CD4-positive, alpha-beta T cell treated with Interferon alpha-2 for 1 hour (primary cell): ENCODE measurements at regions not wholly inside any gene's neighbourhood (a gene's known extent, or its start where the extent isn't known, plus 50 kb on each side); places are given as distances from the start of the nearest gene placed in this dataset.
"Not testable (repeated sequence)": the region's sequence is repeated elsewhere in the genome, so short reads cannot be mapped to it uniquely, and the experiment has no call there.

Experiments used
- DNase-seq, 2 donors: peaks; one replicate each; pipeline ENCODE4 v3.0.0-alpha.2; 2020 to 2022

DNA sequence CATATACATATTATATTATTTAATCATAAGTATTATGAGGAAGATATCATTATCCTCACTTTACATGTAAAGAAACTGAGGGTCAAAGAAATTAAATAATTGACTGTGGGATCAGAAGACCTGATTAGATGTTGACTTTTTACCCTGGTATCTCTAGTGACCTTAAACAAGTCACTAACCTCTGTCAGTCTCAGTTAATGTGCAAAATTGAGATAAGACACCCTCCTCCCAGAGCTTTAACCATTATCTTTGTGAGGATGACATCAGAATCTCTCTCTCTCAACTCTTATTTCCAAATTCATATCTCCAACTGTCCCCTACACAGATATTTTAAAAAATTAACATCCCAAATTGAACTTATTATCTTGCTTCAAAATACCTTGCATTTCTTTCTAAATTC lies 177.8 kb downstream of the KLHL28 start:
- no peak for DNase-seq

DNA sequence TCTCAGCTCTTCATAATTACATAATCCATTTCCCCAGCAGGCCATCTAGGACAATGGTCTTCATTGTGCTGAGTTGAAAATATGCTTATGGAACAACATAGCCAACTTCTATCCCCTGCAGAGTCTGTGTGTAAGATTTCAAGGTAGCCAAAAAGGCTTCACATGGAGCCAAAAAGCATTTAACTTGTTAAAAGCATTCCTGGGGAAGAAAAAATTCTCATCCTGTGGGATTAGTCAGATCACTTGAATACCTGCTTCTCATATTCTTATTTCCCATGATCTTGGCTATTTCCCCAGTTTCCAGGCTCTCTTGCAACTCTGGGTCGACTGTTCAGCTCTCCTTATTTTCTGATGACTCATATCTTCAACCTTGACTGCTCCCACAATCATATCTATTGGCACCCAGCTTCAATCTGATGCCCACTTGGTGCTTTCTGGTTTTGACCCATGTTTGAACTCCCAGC lies 178.9 kb downstream of the KLHL28 start:
- no peak for DNase-seq

DNA sequence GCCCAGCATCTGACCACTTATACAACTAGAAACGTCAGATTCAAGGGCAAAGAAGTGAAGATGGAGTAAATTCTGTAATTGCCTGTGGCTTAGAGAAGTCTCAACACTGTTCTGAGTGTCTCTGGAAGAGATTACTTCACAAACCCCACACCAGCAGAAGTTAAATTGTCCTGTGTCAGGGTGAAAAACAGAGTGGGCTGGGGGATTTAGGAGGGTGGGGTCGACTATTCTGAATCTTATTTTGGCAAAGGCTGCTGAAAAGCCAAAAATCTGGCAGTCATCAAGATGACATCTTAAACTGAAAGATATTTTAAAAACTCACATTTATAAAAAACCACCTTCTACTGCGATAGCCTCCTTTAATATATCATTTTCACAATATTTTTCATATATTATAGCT lies 180.8 kb downstream of the KLHL28 start:
- no peak for DNase-seq

DNA sequence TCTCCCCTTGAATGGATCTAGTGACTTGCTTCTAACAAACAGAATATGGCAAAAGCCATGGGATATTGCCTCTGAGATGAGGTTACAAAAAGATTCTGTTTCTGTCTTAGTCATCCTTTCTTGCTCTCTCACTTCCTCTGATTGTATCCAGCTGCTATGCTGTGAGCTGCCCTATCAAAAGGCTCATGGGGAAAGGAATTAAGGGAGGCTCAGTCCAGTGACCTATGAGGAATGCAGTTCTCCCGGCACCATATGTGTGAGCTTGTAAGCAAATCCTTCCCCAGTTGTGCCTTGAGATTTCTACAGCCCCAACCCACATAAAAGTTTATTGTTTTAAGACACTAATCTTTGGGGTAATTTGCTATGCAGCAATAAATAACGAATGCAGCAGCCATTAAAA lies 183.1 kb downstream of the KLHL28 start:
- DNase-seq, result no peak

DNA sequence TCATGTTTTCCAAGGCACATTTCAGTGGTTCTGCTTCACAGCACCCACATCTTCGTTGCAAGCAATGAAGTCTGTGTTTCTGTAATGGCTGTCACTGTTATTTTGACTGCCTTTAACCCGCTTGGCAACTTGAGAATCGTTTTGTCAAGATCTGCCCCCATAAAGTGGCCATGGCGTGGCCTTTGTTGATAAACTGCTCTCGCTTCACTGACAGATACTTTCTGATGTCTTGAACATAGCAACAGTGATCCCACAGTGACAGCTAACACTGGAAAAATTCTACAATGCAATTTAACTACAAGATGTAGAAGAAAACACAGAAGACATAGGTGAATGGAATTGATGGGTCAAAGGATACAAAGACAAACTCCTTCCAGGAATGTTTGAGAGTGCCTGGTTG lies 184.2 kb downstream of the KLHL28 start:
- DNase-seq, result no peak

DNA sequence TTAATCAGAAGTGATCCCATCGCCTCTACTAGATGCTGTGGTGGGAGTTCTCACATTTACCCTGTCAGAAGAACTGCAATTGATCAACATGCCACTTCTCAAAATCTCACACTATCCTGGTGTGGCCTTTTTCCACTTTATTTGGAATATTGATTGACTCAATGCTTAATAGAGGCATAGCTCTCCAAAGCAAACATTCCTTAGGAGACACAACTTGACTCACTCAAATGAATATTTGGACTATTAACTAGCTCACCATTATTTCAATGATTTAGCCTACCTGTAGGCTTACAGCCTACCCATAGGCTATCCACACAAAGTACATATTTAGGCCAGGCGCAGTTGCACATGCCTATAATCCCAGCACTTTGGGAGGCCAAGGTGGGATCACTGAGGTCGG lies 186.5 kb downstream of the KLHL28 start:
- no peak for DNase-seq

DNA sequence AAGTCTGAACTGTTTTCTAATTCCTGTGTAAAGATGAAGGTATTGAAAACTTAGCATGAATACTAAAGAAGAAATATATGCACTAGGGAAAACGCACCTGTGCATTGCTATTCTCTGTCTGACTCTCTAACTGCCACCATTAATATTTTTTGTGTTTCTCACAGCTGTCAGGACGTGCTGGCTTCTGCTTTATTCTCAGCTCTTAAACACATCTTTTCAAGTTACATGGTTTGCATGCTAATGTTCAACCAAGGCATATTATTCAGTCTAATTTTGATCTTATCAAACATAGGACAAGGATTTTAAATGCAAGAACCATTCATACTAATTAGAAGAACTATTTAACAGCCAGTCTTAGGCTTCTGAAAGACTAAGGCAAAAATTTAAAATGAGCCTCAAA lies 187.4 kb downstream of the KLHL28 start:
- DNase-seq, result no peak

DNA sequence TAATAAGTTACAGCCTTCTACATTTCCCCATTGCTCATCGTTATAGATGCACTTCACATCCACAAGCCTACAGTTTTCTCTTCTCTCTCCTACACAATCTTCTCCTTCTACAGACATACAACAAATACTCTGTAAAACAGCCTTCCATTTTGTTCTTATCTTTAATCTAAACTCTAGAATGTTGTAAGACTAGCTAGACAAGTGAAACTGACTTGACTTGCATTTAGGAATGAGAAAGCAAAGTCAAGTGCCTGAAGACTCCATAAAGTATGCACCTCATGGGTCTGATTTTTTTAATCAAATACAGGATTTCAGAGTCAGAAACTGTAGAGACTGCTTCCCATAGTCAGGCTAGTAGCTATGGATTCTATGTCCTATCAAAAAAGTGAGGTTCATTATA lies 190.3 kb downstream of the KLHL28 start:
- no peak for DNase-seq

DNA sequence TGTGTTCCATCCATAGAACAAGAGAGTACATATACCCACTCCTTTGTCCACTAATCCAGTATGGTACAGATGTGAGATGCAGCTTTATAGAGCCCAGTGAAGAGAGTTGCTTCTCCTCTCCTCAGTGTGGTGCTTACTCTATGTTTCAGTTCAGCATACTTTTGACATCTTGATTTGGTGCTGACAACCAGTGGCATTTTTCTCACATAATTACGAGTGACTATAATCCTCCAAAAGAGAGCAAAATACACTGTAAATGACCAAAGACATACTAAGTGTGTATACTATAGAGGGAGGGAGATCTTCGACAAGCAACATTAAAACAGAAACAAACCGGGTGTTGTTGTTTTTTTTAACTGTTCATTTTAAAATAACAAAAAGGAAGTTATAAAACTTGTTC lies 191.5 kb downstream of the KLHL28 start:
- no peak for DNase-seq

DNA sequence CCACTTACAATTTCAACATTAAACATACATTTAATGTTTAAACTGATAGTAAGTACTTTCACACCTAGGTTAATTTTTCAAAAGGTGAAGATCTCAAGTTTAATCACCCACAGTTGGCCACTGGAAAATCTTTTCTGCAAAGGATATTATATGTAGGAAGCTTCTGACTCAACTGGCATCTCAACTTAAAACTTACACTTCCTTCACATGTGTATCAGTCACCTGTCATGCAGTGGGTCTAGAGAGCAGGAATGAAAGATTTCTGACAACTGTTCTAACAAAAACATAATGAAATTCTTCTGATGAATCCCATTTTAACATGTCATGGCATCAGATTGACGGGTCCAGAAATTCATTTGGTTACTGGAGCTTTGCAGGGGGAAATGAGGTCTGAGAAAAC lies 192.8 kb downstream of the KLHL28 start:
- DNase-seq, result no peak

DNA sequence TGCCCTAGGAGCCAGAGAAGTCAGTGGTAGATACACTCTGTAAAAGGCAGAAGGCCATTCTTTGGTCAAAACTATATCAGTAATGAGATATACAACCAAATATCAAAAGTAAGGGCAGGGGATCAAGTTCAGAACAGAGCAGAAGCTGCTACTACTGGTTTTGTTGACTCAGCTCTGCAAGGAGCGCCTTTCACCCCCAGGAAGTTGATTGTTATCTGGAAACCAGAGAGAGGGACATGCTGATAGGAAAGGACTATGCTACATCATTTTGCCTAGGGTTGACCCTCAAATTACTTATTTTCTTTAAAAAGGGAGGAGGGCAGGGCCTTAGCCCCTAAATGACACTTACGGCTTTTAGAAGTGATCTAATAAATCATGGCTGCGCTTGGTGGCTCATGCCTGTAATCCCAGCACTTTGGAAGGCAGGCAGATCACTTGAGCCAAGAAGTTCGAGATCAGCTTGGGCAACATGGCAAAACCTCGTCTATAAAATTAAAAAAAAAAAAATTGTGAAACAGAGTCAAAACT lies 194.0 kb downstream of the KLHL28 start:
- DNase-seq, result no peak

DNA sequence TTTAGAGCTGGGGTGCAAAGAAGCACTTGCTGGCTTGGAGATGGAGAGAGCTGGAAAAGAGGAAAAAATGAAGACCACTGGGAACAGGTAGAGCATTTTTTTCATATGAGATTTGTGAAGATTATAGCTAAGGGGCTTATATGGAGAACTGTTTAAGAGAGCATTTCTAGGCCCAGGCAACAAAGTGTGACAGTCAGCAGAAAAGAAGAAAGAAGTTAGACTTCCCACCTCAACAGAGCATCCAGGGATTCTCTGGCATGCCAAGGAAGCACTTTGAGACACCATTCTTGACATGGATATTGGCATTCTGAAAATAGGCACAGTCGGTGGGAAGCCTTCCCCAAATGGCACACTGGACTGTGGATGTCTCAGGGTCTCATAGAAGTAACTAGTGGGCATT lies 195.5 kb downstream of the KLHL28 start:
- no peak for DNase-seq

DNA sequence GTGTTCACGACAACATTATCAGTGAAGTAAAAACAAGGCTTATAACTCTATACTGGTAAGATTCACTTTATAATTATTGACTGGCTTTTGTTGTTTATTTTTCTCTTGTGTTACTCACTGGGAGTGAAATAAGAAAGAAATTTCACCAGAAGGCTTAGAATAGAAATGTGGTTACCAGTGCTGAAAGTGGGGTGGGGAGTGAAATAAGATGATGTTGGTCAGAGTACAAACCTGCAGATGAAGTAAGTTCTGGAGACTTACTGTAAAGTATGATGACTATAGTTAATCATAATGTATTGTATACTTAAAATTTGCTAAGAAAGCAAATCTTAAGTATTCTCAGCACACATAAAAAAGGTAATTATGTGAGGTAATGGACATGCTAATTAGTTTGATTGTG lies 198.4 kb downstream of the KLHL28 start:
- DNase-seq, result no peak

DNA sequence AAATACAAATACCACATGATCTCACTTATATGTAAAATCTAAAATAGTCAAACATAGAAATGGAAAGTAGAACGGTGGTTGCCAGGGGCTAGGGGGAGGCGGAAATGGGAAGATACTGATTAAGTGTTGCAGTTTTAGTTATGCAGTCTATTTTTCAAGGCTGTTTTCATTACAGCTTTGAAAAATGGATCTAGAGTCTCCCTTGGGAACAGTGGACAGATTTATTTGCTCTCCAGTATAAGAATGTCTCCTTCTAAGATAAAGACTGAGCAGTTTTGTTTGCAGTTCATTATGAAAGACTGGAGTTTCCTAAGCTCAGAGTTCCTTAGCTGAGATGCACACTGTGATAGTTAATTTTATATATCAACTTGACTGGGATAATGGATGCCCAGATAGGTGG lies 202.5 kb downstream of the KLHL28 start:
- DNase-seq, result no peak

DNA sequence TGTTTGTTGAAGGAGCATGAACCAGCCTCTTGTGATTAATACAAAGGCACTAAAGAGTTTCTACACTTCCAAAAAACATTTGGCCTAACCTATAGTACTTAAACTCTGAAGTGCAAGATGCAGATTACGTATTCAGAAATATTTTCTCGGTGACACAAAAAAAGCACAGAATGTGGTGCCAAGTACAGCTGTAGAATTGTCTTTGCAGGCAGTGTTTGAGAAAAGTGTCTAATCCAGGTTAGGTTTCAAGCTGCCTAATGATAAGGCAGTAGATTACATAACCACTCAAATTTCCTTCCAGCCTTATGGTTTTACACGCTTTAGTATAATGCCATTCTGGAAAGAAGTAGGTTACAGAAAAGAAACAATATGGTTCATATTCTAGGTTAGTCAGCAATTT lies 205.2 kb downstream of the KLHL28 start:
- no peak for DNase-seq

DNA sequence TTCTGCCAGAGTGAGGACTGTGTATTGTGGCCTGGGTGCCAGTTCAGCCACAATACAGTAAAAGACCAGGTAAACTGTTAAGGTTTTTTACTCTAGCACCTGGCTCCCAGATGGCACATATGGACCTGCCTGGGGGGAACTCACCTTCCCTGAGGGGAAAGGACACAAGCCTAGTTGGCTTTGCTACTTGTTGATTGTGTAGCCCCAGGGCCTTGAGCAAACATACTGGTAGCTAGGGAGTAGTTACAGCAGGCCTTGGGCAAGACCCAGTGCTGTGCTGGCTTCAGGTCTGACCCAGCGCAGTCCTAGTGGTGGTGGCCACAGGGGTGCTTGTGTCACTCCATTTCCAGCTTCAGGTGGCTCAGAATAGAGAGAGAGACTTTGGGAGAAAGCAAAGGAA lies 216.4 kb downstream of the KLHL28 start:
- DNase-seq, result no peak

DNA sequence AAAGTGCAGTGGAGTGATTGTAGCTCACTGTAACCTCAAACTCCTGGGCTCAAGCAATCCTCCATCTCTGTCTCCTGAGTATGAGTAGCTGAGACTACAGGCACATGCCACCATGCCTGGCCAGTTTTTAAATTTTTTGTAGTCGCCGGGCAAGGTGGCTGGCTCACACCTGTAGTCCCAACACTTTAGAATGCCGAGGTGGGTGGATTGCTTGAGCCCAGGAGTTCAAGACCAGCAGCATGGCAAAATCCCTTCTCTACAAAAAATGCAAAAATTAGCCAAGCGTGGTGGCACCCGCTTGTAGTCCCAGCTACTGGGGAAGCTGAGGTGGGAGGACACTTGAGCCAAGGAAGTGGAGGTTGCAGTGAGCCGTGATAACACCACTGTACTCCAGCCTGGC lies 219.5 kb downstream of the KLHL28 start:
- DNase-seq, result no peak

DNA sequence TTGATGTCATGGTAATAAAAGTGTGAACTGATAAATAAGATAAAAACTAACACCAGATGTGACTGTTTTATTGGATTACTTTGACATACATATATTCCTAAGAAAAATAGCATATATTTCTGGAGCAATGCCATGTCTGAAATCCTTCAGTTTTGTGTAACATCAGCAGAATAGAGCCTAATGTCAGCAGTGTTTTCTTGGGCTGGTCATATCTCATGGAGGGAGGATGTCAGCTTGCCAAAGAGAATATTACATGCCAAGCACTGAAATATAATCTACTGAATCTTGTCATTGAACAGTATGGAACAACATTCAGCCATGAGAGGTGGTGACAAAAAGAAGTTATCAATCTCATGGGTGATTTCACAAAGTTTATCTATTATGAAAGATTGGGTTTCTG lies 220.3 kb downstream of the KLHL28 start:
- DNase-seq, result no peak

DNA sequence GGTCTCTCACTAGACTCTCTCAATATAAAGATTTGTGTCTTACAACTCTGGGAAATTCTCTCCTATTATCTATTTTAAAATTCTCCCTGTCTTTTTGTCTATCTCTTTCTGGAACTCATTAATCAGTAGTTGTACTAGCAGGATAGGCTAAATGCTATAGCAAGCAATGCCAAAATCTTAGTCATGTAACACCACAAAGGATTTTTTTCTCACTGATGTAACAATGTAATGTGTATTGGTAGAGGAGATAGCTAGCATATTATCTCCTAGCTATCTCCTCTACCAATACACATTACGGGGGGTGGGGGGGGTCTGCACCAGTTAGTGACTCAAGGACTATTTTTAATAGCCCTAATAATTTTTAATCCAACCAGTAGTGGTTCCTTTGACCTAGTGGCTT lies 225.4 kb downstream of the KLHL28 start:
- DNase-seq, result no peak

DNA sequence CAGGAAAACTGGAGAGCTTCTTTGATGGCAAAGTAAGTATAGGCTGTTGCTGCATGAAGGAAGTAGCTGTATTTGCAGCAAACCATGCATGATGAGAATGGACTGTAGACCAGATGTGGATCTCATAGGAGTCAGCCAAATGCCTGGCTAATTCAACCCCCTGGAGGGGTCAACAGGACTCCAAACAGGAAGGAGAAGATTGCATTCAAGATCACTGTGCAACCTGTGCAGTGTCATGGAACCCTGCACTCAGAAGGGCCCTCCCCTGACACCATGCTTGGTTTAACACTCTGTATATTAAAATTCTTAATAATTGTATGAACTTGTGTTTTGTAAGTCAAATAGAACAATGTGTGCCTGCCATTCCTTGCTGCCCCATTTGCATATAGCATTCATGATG lies 225.1 kb upstream of the FSCB start:
- no peak for DNase-seq

DNA sequence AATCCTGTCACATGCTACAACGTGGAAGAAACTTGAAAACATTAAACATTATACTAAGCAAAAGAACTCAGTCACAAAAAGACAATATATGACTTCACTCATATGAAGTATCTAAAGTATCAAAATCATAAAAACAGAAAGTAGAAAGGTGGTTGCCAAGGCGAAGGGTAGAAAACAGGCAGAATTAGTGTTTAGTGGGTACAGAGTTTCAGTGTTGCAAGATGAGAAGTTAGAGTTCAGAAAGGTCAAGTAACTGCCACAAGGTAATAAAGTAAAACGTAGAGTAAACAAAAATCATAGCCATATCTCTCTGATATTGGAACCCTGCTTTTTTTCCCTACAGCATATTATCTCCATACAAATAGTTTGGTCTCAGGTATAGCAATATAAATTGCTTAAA lies 223.8 kb upstream of the FSCB start:
- no peak for DNase-seq

DNA sequence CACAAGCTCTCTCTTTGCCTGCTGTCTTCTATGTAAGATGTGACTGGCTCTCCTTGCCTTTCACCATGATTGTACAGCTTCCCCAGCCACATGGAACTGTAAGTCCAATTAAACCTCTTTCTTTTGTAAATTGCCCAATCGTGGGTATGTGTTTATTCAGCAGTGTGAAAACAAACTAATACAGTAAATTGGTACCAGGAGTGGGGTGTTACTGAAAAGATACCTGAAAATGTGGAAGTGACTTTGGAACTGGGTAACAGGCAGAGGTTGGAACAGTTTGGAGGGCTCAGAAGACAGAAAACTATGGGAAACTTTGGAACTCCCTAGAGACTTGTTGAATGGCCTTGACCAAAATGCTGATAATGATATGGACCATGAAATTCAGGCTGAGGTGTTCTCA lies 214.3 kb upstream of the FSCB start:
- not testable (repeated sequence) for DNase-seq

DNA sequence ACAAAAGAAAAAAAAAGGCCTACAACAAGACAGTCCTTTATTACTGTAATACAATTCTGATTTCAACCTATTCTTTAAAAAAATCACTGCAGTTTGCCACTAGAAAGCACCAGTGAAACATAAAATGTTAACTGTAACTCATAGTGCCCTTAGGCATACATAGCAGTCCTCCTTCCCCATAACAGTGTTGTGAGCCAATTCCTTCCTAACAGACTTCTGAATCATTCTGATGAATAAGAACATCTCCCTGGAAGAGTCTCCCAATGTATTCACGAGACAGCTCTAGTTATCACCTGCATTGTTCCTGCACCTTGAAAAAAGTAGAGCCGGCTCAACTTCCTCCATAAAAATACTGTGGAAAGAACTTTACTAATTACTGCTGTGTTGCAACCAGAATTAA lies 213.6 kb upstream of the FSCB start:
- no peak for DNase-seq

DNA sequence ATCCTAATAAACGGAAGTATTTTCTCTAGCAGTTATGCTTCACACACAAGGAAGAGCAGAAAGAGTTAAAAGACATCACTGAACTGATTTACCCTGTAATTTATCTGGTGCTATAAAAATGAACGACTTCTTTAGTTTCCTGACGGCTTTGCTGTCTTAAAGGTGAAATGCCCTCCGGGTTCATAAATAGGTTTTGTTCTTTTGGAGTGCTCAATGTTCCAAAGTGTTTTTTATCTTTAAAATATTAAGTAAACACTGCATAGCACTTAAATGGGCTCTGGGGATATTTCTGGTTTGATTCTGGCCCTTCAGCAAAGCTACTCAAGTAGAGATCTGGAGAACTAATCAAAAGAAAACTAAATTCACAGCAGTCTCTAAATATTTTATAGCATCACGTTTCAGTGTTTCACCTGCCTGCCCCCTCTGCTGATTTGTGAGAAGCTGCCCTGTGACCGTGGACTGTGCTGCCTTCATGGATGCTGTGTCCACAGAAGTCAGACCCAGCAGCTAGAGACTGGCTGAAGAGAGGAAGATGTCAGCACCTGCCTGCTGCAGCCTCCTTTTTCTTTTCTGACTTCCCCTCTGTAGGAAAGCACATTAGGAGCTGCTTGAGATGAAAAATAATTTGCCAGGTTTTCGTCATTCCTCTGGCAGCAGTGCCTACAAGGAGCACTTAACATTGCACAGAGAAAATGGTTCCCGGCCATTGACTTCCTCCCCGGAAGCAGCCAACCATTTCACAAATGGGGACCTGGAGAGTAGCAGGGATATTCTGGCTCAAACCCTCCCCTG lies 205.1 kb upstream of the FSCB start:
- no peak for DNase-seq
